IMR-90 (cell line): ENCODE measurements at regions not wholly inside any gene's neighbourhood (a gene's known extent, or its start where the extent isn't known, plus 50 kb on each side); places are given as distances from the start of the nearest gene placed in this dataset.

Experiments used
- TF ChIP-seq, protein P1 (sequence below): fragments of 150-350 bp; IDR thresholded peaks from 2 replicates; pipeline ENCODE4 v1.6.1; 2017; ENCODE audit warnings: mild to moderate bottlenecking, antibody characterized with exemption, low read length, low read depth
- TF ChIP-seq, protein P2 (sequence below): conservative IDR thresholded peaks from 2 replicates; pipeline ENCODE4 v1.5.1; 2012; ENCODE audit warnings: mild to moderate bottlenecking, low read depth, low read length, improper control_type of control experiment

DNA sequence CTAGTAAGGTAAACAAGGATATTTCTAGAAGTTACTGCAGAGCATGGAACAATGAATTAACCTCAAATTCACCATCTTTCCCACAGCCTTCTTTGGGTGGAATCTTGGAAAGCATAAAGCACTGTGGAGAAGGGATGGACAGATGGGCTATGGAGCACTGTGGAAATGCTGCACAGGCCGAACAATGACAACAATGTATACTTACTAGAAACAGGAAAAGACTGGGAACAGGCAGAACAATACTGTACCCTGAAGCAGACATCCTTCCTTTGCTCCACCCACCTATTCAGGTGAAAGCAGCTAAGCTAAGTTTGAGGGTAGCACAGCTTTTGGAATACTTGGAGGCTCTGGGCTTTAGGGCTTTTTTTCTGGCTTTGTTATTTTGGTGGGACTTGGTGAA is 250.6 kb upstream of the KLF8 start:
- TF ChIP-seq, protein P1, sequence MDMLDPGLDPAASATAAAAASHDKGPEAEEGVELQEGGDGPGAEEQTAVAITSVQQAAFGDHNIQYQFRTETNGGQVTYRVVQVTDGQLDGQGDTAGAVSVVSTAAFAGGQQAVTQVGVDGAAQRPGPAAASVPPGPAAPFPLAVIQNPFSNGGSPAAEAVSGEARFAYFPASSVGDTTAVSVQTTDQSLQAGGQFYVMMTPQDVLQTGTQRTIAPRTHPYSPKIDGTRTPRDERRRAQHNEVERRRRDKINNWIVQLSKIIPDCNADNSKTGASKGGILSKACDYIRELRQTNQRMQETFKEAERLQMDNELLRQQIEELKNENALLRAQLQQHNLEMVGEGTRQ = no peak
- TF ChIP-seq, protein P2, sequence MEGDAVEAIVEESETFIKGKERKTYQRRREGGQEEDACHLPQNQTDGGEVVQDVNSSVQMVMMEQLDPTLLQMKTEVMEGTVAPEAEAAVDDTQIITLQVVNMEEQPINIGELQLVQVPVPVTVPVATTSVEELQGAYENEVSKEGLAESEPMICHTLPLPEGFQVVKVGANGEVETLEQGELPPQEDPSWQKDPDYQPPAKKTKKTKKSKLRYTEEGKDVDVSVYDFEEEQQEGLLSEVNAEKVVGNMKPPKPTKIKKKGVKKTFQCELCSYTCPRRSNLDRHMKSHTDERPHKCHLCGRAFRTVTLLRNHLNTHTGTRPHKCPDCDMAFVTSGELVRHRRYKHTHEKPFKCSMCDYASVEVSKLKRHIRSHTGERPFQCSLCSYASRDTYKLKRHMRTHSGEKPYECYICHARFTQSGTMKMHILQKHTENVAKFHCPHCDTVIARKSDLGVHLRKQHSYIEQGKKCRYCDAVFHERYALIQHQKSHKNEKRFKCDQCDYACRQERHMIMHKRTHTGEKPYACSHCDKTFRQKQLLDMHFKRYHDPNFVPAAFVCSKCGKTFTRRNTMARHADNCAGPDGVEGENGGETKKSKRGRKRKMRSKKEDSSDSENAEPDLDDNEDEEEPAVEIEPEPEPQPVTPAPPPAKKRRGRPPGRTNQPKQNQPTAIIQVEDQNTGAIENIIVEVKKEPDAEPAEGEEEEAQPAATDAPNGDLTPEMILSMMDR = no peak
